Inflammatory macrophage (primary cell): ENCODE measurements at regions not wholly inside any gene's neighbourhood (a gene's known extent, or its start where the extent isn't known, plus 50 kb on each side); places are given as distances from the start of the nearest gene placed in this dataset.
"Not testable (repeated sequence)": the region's sequence is repeated elsewhere in the genome, so short reads cannot be mapped to it uniquely, and the experiment has no call there.

Source experiments
- DNase-seq, 2 donors: peaks; one replicate each; pipeline ENCODE4 v3.0.0-alpha.2; 2020 to 2022

GRCh38 chr5:21482983-21483650 lies 1370.0 kb downstream of the CDH12 start:
- not testable (repeated sequence) for DNase-seq

GRCh38 chr5:21482522-21482921 lies 1370.6 kb downstream of the CDH12 start:
- not testable (repeated sequence) for DNase-seq

- not testable (repeated sequence) for DNase-seq
These were observed 1371.5 kb downstream of the CDH12 start for GRCh38 chr5:21481320-21482270.

- not testable (repeated sequence) for DNase-seq
These were observed 1373.1 kb downstream of the CDH12 start for GRCh38 chr5:21480054-21480453.

- not testable (repeated sequence) for DNase-seq
These were observed 1379.2 kb downstream of the CDH12 start for GRCh38 chr5:21473981-21474380.

GRCh38 chr5:21473436-21473835 lies 1379.7 kb downstream of the CDH12 start:
- not testable (repeated sequence) for DNase-seq

GRCh38 chr5:21471691-21472090 lies 1381.5 kb downstream of the CDH12 start:
- DNase-seq, result not testable (repeated sequence)

- peak; percentile 3 to 13 for DNase-seq
These were observed 1383.5 kb downstream of the CDH12 start for GRCh38 chr5:21469523-21470101.

GRCh38 chr5:21467544-21467943 lies 1385.6 kb downstream of the CDH12 start:
- DNase-seq, result not testable (repeated sequence)

GRCh38 chr5:21459744-21460073 lies 1393.4 kb downstream of the CDH12 start:
- not testable (repeated sequence) for DNase-seq

GRCh38 chr5:21452449-21452848 lies 1400.7 kb downstream of the CDH12 start:
- no peak for DNase-seq

GRCh38 chr5:21432646-21433045 lies 1420.5 kb downstream of the CDH12 start:
- no peak for DNase-seq

GRCh38 chr5:21424907-21425306 lies 1428.2 kb downstream of the CDH12 start:
- no peak for DNase-seq

GRCh38 chr5:21419383-21419782 lies 1431.4 kb upstream of the CDH18 start:
- DNase-seq, result no peak

- not testable (repeated sequence) for DNase-seq
These were observed 1414.1 kb upstream of the CDH18 start for GRCh38 chr5:21402089-21402488.

GRCh38 chr5:21398511-21398910 lies 1410.5 kb upstream of the CDH18 start:
- no peak for DNase-seq

GRCh38 chr5:21397693-21398092 lies 1409.7 kb upstream of the CDH18 start:
- DNase-seq, result no peak

GRCh38 chr5:21391506-21391905 lies 1403.5 kb upstream of the CDH18 start:
- no peak for DNase-seq

- DNase-seq, result not testable (repeated sequence)
These were observed 1372.8 kb upstream of the CDH18 start for GRCh38 chr5:21360754-21361153.

- DNase-seq, result not testable (repeated sequence)
These were observed 1353.9 kb upstream of the CDH18 start for GRCh38 chr5:21341948-21342261.

- not testable (repeated sequence) for DNase-seq
These were observed 1353.4 kb upstream of the CDH18 start for GRCh38 chr5:21341203-21341947.

GRCh38 chr5:21340233-21340632 lies 1352.2 kb upstream of the CDH18 start:
- not testable (repeated sequence) for DNase-seq

GRCh38 chr5:21336478-21336877 lies 1348.5 kb upstream of the CDH18 start:
- DNase-seq, result not testable (repeated sequence)
